NCI-H1417 treated with DMSO at 0.1 percent for 48 hours (cell line): ENCODE measurements at regions not wholly inside any gene's neighbourhood (a gene's known extent, or its start where the extent isn't known, plus 50 kb on each side); places are given as distances from the start of the nearest gene placed in this dataset.

Experiments
- DNase-seq: peaks from one replicate; lab custom pipeline; 2025; lab: John Stamatoyannopoulos, UW

DNA sequence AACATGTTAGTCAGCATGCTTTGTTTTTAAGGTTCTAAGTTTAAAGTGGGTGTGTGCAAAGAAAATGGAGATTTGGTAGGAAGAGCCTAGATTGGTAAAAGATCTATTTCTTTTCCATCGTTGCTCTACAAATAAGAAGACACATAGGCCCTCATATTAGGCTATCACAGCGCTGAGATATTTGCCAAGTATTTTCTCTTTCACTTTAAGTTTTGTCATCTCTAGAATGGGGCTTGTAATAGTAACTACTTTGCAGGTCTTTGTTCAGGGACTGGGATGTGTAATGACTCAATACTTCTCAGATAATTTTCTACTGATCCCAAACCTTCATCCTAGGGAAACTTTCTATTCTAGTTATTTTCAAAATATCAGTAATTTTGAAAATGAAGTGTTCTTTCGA is 917.7 kb upstream of the SLC10A2 start:
- no peak for DNase-seq

DNA sequence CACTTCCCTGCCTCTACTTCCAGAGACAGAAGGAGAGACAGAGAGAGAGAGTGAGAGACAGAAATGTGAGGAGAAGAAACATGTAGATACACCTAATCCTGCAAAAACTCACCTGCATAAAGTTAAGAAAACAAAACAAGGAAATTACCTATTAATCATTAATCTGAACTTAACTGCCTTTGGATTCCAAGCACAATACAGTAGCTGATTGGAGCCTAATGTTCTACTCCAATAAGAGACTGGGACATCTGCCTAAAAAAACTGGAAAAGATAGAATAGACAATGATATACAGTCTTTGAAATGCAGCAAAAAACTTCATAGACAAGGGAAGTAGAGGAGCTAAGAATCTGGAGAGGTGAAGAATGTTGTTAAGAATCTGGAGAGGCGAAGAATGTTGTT is 910.2 kb upstream of the SLC10A2 start:
- no peak for DNase-seq

DNA sequence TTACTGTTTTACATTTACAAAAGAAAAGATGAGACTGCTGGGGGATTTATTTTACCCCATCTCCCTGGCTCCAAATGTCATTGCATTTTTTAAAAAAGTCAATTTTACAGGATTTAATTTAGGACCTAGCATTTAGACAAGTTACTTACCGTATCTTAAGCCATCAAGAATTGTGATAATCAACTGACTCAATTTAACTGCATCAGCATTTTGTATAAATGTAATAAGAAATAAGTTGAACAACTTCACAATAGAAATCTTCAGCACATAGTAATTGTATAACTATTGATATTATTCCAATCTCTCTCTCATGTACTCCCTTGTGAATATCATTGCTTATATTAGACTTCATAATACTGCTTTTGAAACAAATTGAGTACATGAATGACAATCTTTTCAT is 907.5 kb upstream of the SLC10A2 start:
- no peak for DNase-seq

DNA sequence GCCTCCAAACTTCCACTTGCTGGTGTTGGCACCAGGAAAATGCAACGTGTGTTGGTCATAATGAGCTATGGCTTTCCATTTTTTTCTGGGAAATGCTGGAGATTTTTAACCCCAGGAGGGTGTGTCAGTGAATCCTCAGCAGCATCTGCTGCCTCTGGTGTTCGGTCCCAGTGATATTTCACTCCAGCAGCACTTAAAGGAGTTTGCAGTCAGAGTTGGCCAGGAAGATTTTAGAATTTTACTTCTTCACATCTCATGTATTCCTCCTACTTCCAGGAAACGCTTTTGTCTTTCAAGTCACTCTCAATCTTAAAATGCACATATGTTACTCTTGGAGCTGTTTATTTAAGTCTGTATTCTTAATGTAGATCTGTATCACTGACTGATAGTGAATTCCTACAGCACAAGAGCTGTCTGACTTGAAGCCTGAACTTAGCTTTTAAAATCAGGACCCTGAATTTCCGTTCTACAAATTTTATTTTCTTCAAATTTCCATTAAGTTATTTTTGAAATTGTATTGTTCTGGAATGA is 903.4 kb upstream of the SLC10A2 start:
- DNase-seq, result no peak

DNA sequence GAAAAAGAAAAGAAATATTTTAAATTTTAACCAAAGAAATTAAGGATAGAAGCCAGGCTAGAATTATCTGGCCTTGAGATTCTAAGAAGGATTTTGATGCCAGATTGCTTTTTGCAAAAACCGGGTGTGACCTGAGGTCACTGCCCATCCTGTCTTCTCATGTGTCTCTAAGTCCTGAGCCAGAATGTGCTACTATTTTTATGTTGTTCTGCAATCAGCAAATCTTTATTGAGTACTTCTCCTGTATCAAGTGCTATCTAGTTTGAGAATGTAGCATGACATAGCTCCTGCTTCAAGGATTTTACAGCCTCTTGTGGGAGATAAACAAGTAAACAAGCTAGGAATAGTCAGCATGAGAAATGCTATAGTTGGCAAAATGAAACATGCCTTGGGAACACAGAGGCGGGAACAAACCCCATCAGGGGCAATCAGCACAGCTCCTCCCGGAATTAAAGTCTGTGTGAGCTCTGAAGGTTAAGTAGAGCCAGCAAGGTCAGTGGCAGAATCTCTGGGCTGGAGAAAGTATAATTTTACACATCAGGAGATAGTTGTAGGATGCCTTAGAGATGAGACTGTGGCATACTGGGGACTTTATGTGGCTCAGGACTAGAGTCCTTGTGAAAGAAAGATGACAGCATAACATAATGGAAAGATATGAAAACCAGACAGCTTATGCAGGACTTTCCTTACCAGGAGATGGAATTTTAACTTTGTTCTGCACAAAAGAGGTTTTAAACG is 899.5 kb upstream of the SLC10A2 start:
- DNase-seq, result no peak

DNA sequence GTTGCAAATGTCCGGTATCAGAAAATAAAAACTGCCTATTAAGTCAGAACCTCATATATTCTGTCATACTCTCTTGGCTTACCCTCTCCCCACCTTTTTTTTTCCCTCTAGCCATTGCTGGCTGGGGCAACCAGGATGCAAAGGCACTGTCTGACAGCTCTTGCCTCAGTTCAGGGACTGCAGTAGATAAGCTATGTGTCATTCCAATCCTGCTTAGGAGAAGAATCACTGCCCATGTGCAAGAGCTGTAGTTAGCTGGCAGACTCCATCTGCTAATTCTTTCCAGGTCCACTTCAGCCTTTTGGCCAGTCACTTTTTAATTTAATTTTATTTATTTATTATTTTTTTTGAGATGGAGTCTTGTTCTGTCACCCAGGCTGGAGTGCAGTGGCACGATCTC is 895.6 kb upstream of the SLC10A2 start:
- DNase-seq, result no peak

DNA sequence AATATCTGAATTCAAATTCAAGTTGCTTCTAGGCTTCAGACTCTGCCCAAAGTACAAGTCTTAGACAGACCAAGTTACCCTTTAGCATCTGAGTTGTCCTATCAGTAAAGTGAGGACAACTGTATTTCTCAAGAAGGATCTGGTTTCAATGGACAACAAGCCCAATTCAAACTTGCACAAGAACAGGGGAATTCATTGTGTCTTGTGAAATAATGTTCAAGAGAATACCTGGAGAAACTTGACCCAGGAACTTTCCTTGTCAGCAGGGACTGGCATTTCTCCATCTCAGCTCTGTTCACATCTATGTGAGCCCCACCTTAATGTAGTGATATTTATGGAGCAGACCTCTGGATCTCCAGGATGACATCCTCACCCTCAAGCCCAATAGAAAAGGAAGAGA is 894.9 kb upstream of the SLC10A2 start:
- DNase-seq, result no peak

DNA sequence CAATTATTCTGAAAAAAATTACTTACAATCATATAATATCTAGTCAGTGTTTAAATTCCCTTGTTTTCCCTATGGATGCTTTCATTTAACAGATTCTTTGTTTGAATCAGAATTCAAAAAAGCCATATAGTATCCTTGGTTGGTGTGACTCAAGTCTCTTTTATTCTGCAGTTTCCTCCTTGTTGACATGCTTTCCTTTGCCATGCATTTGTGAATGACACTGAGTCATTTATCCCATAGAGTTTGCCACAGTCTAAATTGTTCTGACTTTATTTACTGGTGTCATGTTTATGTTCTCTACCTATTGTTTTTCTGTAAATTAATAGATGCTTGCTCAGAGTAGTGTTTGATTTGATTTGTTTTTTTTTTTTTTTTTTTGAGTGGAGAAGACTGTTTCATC is 893.8 kb upstream of the SLC10A2 start:
- DNase-seq, result no peak

DNA sequence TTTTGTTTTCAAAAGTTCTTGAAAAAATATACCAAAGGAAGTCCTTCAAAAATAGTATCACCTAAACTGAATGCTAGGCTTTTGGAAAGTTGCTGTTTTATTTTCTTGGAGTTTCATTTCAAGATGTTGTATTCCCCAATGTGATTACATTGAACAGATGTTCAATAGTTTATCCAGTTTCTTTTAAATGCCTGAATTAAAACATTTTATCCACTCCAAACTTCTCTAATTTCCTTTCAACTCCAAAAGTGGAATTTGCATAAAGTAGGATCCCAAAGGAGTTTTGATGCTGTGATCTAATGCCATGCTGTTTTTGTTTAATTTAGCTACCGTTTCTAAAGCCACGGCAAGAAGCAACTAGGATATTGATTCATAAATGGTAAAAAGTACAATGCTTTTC is 892.5 kb upstream of the SLC10A2 start:
- no peak for DNase-seq

DNA sequence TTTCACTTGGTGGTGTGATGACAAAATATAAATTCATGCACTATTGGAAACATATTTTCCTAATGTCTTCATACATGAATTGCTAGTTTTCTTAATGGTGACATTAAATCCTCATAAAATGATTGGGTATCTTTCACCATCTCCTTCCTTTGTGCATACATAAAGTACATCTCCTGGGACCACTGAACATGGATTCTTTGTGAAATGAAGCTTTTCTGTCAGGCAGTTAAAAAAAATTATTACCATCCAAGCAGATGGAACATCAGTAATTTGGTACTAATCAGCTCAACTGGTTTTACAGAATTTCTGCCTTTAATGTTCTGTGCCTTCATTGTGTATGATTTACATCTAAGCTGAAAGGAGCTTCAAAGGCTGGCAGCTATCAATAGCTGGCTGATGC is 891.7 kb upstream of the SLC10A2 start:
- no peak for DNase-seq

DNA sequence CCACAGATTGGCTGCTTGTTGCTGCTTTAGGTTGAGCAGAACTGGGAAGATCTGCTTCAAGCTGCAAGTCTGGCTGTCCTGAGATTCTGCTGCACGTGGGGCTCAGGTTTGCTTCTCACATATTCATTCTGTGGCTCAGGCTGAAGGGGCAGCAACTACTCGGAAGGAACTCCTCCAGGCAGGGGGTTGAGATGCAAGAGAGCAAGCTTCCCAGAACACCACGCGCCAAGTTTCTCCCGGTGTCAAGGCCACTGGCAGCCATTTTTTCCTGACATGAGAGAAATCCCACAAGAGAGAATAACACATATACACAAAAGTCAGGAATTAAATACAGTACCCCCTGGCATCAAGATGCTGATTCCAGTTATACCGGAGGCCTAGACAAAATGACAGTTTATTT is 887.6 kb upstream of the SLC10A2 start:
- no peak for DNase-seq

DNA sequence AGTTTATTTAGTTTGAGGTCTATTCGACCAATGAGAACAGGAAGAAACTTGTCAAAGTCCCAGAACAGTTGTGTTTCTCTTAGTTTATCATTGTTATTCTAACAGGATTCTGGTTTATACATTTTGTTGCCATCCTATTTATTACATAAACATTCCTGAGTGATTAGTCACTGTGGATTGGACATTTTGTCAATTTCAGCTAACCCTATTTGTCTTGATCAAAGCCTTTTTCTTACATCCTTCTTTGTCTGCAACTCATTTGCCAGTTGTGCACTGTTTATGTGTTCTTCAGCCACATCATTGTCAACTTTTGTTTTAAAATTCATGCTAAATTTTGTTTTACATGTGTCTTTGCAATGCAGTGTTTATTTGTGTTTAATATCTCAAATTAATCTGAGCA is 886.0 kb upstream of the SLC10A2 start:
- no peak for DNase-seq

DNA sequence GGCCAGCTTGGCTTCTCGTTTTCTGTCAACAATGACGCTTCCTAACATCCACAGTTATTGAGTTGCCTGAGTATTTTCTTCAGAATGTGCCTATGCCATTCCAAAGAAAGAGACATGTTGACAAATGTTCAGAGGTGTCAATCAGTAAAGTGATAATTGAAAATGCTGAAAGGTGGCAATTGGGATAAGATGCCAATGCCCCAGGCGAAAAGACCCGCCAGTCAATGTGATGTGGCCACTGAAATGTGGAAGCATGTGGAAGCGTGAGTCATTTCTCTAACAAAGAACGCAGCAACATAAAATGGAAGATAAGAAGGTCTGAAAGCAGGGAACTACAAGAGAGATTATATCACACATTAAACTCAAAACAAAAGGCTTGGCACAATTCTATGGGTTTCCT is 882.2 kb upstream of the SLC10A2 start:
- DNase-seq, result no peak

DNA sequence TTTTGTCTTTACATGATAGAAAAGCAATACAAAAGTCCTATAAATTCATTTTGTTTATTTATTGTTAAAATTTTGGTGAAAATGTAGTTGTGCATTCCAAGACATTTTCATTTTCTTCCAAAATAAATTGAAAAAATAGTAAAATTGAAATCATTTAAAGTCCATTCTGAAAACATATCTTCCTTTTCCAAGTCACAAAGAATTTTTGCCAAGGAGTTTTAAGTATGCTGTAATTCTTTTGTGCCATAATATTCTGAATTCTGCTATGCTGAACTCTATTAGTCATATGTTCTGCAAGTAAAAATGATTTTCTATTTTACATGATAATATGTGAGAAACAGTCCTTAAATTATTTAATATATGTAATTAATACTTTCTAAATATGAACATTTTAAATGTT is 879.6 kb upstream of the SLC10A2 start:
- no peak for DNase-seq

DNA sequence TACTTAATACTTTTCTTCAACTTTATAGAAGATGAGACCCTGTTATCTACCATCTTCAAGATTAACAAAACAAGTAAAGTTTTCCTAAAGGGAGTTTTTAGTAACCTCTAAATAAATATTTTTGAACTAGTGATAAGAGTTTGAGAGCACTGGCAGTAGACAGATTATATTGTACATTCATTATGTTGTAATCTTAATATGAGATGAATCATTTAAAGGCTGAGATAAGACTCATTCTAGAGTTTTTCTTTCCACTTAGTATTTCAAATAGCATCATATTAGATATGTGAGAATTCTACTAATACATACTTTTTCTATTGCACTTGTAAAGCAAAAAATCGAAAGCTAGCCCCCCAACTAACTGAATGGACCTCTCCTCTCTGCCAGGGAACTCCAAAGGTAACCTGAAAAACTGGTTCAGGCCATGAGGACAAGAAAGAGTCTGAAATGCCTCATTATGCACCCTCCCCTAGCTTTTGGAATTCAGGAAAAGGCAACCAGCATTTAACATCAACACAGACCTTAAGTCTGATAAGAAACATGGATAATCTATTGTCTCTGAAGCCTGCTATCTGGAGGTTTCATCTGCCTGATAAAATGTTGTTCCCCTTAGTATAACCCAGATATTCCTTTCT is 875.4 kb upstream of the SLC10A2 start:
- DNase-seq, result no peak

DNA sequence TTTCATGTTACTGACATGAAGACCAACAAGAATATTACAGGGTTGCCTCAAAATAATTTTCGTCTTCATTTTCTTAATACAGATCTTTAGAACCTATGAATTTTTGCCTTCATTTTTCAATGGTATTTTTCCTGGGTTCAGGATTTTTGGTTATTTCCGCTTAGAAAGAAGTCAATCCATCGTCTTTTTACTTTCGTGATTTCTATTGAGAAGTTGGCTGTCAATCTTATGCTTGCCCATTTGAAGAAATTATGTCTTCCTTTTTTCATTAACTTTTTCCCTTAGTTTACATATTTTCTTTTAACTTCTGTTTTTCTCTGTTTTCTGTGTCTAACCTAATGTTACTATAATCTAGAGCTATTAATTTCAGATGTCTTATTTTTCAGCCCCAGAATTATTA is 868.9 kb upstream of the SLC10A2 start:
- no peak for DNase-seq

DNA sequence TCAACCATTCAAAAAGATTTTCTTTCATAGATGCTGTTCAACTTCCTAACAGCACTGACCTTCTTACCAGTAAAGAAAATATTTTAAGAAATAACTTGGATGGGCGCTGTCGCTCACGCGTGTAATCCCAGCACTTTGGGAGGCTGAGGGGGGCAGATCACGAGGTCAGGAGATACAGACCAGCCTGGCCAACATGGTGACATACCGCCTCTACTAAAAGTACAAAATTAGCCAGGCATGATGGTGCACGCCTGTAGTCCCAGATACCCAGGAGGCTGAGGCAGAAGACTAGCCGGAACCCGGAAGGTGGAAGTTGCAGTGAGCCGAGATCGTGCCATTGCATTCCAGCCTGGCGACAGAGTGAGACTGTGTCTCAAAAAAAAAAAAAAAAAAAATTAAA is 865.7 kb upstream of the SLC10A2 start:
- no peak for DNase-seq

DNA sequence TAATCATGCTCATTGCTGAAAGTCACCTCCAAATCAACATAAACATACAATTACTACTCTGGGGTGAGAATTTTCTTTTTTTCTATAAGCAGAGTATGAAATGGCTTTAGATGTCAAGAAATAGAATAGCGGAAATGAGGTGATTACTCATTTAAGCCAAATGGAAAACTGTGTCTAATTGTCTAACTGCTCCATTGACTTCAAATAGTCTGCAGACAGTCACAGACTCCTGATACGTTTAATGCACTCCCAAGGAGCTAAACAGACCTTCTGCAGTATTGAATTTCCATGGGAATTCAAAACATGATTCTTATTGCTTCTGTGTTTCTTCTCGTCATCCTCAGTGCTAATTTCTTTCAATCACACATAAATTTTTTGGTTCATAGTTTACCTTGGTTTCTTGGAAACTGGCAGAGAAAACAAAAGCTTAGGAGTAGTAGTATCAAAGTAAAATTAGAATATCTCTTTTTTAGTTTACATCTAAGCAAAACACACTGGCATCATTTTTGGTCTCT is 865.2 kb upstream of the SLC10A2 start:
- no peak for DNase-seq

DNA sequence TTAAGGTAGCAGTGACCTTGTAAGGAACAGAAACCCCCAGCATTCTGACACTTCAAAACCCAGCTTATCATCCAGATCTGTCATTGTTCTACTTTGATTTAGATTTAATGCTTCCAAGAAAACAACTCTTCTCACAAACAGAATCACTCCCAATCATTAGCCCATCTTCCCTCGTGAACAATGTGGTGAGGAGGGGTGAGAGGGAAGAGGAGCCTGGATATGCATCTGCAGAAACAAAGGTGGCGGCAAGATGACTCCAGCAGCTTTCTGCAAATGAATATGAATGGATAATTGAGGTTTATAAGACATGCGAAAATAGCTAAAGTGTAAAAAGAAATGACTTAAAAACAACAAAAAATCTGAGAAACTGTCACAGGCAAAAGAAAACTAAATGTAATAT is 859.9 kb upstream of the SLC10A2 start:
- DNase-seq, result no peak

DNA sequence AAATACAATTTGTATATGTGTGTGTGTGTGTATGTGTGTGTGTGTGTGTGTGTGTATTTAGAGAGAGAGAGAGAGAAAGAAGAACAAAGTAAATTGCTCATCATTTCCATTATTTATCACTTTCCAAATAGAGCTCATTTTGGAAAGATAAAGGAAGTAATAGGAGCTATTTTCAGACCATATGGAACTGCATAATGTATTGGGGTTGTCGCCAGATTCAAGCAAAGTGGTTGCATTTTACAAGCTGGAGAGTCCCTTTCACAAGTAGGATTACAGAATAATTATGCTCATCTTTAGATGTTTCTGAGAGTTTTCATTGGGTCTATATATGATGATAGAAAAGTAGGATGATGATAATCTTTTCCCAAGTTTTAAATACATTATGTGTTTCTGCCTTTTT is 842.7 kb upstream of the SLC10A2 start:
- DNase-seq, result no peak

DNA sequence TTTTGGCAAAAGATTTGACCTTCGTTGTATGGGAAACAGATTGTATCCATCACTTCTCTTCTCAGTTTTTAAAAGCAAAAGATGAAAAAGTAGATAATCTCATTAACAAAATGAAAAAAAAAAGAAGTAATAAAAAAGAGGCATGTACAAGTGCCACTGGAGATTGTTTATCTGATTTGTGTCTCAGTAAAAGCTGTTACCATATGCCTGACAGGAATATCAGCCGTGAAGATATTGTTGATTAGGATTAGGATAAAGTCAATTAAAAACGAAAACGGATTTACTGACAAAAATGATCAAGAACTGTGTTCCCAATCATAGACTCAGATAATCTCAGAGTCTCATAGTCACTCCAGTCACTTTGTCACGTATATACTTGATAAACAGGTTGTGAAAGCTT is 842.1 kb upstream of the SLC10A2 start:
- no peak for DNase-seq

DNA sequence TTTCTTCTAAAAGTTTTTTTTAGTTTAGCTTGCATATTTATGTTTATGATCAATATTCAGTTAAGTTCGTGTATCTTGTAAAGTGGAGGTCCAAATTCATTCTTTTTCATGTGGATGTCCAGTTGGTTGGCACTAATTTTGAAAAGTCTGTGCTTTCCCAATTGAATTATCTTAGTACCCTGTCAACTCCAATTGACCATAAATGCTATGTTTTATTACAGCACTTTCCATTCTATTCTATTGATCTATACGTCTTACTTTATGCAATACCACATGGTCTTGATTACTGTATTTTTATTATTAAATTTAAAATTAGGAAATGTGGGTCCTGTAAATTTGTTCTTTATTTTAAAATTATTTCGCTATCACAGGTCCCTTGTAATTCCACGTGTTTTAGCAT is 837.6 kb upstream of the SLC10A2 start:
- DNase-seq, result no peak

DNA sequence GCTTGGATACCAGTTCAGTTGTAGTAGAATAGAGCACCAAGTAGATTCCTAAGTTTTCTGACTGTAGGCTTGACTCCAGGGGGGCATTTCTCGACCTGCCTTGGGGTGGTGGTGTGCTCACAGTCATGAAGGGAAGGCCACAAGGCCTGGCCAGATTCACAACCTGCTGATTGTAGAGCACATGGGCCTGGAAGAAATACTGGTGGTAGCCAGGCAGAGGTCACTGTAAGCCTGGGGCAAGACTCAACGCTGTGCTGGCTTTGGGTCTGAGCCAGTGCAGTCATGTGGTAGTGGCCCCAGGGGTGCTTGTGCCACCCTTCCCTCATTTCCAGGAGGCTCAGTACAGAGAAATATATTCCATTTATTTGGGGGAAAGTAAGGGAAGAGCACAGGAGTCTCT is 832.3 kb upstream of the SLC10A2 start:
- DNase-seq, result no peak
